ENCODE measurements at regions not wholly inside any gene's neighbourhood (a gene's known extent, or its start where the extent isn't known, plus 50 kb on each side); places are given as distances from the start of the nearest gene placed in this dataset.
"Not testable (repeated sequence)": the region's sequence is repeated elsewhere in the genome, so short reads cannot be mapped to it uniquely, and the experiment has no call there.

DNA sequence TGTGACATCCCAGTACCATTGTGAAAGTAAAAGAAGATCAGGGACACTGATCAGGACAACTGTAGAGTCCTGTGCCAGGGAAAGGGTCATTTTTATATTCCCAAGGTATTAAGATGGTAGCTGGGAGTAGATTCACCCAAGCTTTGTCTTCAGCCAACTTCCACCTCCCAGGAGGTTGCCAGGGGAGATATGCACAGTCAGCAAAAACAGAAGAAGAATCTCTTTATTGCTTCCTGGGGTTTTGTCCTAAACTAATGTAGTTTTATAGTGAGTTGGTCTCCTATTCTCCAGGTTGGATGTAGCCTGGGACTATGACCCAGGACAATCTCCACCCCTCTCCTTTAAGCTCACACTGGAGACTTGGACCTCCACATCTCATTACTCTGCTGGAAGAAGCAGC, 139.2 kb downstream of the RAMP3 start:
- TF ChIP-seq POLR2A (IDR thresholded peaks at IDR 0.05) (no peak), POLR2AphosphoS5 (IDR thresholded peaks at IDR 0.05) (no peak), CTCF (IDR thresholded peaks at IDR 0.05) (no peak)
- Histone ChIP-seq H3K27ac (no peak overlapping the region), H3K4me1 (no peaks in the 10 kb centered on the region), H3K9me3 (peaks cover 0 to 6% of the 10 kb centered on the region in 2 donors), H3K4me3 (no peak overlapping the region), H3K36me3 (no peaks in the 10 kb centered on the region), H3K27me3 (no peaks in the 10 kb centered on the region)
- no peak for DNase-seq (ENCODE audit: low spot score in 2 of 2)
- intact Hi-C loops (cut with DNase I; ENCODE audit: low total_unique reads) = no loop called here

DNA sequence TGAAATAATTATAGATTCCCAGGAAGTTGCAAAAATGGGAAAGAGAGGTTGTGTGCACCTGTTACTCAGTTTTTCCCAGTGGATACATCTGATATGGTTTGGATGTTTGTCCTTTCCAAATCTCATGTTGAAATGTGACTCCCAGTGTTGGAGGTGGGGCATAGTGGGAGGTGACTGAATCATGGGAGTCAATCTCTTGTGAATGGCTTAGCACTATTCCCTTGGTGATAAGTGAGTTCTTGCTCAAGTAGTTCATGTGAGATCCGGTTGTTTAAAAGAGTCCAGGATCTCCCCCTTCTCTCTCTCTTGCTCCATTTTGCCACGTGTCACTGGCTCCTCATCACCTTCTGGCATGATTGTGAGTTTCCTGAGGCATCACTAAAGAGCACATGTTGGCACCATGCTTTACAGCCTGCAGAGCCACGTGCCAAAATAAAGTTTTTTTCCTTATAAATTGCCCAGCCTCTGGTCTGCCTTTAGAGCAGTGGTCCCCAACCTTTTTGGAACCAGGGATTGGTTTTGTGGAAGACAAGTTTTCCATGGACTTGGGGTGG, 149.2 kb downstream of the RAMP3 start:
- H3K4me1 ChIP-seq = no peaks in the 10 kb centered on the region
- H3K27ac ChIP-seq = no peak overlapping the region
- intact Hi-C loops (cut with DNase I; ENCODE audit: low total_unique reads) = no loop called here
- DNase-seq (ENCODE audit: low spot score in 2 of 2) = no peak
- no peak for TF ChIP-seq CTCF (IDR thresholded peaks at IDR 0.05)
- H3K36me3 ChIP-seq = no peaks in the 10 kb centered on the region
- no peaks in the 10 kb centered on the region for H3K27me3 ChIP-seq
- H3K9me3 ChIP-seq = peaks cover 5 to 27% of the 10 kb centered on the region in 2 donors
- no peak overlapping the region for H3K4me3 ChIP-seq

GRCh38 chr7:45311597-45311996, 154.0 kb downstream of the RAMP3 start:
- H3K4me1 ChIP-seq = no peaks in the 10 kb centered on the region
- H3K9me3 ChIP-seq = peaks cover 19 to 27% of the 10 kb centered on the region in 2 donors
- H3K4me3 ChIP-seq = no peak overlapping the region
- no peaks in the 10 kb centered on the region for H3K27me3 ChIP-seq
- intact Hi-C loops (cut with DNase I; ENCODE audit: low total_unique reads) = no loop called here
- no peak for DNase-seq (ENCODE audit: low spot score in 2 of 2)
- TF ChIP-seq POLR2A (IDR thresholded peaks at IDR 0.05) (no peak), CTCF (IDR thresholded peaks at IDR 0.05) (no peak), POLR2AphosphoS5 (IDR thresholded peaks at IDR 0.05) (no peak)
- H3K27ac ChIP-seq = no peak overlapping the region
- H3K36me3 ChIP-seq = no peaks in the 10 kb centered on the region

GRCh38 chr7:45315512-45315911, 157.9 kb downstream of the RAMP3 start:
- H3K27me3 ChIP-seq; intact Hi-C loops (cut with DNase I; ENCODE audit: low total_unique reads); DNase-seq (ENCODE audit: low spot score in 2 of 2); H3K27ac ChIP-seq; H3K36me3 ChIP-seq; H3K4me1 ChIP-seq; H3K4me3 ChIP-seq: not testable (repeated sequence)
- peaks cover 11 to 19% of the 10 kb centered on the region in 2 donors for H3K9me3 ChIP-seq

- Histone ChIP-seq H3K36me3 (no peaks in the 10 kb centered on the region), H3K4me1 (no peaks in the 10 kb centered on the region), H3K27me3 (no peaks in the 10 kb centered on the region), H3K9me3 (peaks cover 0 to 15% of the 10 kb centered on the region in 2 donors), H3K27ac (no peak overlapping the region), H3K4me3 (no peak overlapping the region)
- no peak for TF ChIP-seq POLR2A (IDR thresholded peaks at IDR 0.05)
- TF ChIP-seq POLR2AphosphoS5 (IDR thresholded peaks at IDR 0.05) = no peak
- no peak for TF ChIP-seq CTCF (IDR thresholded peaks at IDR 0.05)
- DNase-seq (ENCODE audit: low spot score in 2 of 2) = no peak
- intact Hi-C loops (cut with DNase I; ENCODE audit: low total_unique reads) = no loop called here
Observed at GRCh38 chr7:45324683-45325237, 167.2 kb downstream of the RAMP3 start.

DNA sequence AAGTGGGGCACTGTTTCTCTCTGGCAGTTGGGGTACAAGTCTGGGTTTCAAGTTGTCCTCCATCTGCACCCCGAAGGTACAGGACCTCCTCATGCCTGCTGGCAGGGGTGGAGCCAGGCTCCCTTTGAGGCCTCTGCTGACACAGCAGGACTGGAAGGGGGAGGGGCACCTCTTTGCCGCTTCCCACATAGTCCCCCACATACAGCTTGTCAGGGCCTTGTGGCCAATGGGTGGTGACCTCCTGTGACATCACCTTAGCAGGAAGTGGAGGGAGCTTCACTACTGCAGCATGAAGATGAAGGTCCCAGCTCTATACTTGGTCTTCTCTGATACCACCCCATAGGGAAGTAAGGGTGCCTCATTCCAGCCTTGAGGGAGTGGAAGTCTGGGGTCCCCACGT, 167.8 kb downstream of the RAMP3 start:
- Histone ChIP-seq H3K9me3 (peaks cover 0 to 15% of the 10 kb centered on the region in 2 donors), H3K27ac (no peak overlapping the region), H3K4me1 (no peaks in the 10 kb centered on the region), H3K4me3 (no peak overlapping the region), H3K36me3 (no peaks in the 10 kb centered on the region), H3K27me3 (no peaks in the 10 kb centered on the region)
- intact Hi-C loops (cut with DNase I; ENCODE audit: low total_unique reads) = no loop called here
- no peak for DNase-seq (ENCODE audit: low spot score in 2 of 2)
- no peak for TF ChIP-seq CTCF (IDR thresholded peaks at IDR 0.05)
- TF ChIP-seq POLR2A (IDR thresholded peaks at IDR 0.05) = no peak
- TF ChIP-seq POLR2AphosphoS5 (IDR thresholded peaks at IDR 0.05) = no peak
